ENCODE measurements at regions not wholly inside any gene's neighbourhood (a gene's known extent, or its start where the extent isn't known, plus 50 kb on each side); places are given as distances from the start of the nearest gene placed in this dataset.
"Not testable (repeated sequence)": the region's sequence is repeated elsewhere in the genome, so short reads cannot be mapped to it uniquely, and the experiment has no call there.

DNA sequence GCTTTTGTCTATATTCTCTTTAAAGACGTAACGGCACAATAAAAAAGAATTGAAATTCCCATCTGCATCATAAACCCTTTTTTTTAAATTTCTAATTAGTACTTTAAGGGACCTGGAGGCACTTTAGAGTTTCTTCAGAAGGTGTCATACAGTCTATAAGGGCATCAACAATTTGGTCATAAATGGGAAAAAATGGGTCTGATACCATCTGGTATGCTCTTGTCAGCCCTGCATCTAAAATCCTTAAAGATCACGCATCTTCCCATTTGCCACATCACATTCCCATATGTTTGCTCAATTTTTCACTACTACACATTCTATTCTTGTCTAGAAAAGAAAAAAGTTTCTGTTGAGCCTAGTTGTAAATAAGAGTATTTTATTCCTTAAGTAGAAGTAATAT, 53.8 kb downstream of the COX7C start:
- no peak for DNase-seq

DNA sequence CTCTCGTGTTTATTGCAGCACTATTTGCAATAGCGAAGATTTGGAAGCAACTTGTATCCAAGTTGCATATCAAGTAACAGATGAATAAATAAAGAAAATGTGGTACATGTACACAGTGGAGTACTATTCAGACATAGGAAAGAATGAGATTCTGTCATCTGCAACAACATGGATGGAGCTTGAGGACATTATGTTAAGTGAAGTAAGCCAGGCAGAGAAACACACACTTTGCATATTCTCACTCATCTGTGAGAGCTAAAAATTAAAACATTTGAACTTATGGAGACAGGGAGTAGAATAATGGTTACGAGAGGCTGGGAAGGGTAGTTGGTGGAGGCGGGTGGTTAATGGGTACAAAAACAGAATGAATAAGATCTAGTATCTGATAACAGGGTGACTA, 56.3 kb downstream of the COX7C start:
- DNase-seq, result no peak

DNA sequence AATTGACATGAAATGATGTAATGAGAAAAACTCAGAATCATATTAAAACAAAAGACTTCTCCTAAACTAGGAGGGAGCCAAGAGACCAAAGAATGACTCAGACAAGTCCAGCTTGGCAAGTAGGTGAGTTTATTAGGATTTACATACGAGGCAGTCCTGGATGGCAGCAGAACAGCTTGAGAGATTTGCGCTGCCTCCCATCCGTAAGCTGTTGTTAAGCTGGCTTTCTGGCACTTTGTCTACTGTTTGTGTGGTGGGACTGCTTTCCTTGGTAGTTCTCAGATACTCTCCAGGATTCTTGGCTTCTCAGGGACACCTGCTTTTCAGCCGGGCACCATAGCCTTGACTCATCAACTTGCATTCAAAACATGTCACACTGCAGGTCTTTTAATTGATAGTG, 57.6 kb downstream of the COX7C start:
- no peak for DNase-seq

DNA sequence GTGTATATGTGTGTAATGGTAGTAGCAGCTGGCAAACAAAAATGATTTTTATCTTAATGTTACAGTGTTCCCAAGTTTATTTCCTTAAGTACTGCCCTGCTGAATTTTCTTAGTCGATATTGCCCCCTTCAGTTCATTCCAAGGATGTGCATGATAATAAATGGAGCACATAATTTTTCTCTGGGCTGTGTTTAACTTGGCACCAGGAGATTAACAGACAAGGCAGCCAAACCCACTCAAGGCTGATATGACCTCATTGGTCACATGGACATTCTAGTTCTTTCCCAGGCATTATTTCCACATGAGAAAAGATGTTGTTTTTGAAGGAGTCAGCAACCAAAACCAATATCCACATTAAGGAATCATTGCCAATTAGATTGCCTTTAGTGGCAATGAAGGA, 61.8 kb downstream of the COX7C start:
- DNase-seq, result no peak

DNA sequence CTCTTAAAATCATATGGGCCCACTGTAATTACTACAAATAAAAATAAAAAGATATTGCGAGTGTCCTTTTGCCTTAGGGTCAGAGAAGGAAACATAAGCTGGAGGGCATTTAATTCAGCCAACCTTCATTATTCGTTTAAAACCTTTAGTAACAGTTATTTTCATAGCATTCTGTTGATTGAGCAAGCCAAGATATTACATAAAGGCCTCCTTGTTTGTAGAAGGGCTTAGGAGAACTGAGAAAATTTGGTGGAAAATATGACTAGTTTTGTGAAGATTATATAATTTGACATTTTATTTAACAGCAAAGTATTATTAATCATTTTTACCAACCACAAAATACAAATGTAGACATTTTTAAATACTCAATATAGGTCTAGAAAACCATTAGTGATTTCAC, 62.2 kb downstream of the COX7C start:
- no peak for DNase-seq

DNA sequence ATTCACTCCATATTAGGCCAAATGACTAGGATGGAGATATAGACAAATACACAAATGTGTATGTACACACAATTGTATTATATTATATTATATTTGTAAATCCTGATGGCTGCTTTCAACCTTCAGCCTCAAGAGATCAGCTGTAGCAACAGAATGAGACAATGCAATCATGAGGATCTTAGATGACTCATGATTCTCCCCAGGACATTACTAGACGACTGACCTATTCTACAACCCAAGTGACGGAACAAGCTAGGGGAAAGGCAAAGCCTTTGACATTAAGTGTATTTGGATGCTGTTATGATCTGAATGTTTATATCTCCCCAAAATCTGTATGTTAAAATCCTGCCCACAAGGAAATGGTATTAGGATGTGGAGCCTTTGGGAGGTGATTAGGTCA, 66.5 kb downstream of the COX7C start:
- DNase-seq, result no peak

DNA sequence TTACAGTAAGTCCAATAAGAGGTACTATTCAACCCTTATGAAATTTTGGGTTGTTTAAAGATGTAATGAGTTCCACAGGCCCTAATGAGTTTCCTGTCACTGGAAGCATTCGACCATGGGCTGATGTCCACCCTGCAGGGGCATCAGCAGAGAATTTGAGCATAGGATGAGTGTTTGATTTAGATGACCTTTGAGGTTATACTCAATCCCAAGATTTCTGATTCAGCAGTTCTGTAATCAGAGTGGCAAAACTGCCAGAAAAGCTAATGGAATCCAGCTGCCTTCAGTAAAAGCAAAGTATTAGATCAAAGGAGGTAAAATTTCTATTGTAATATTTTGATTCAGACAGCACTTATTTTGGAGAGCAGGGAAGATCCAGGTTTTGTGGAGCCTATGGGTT, 68.3 kb downstream of the COX7C start:
- no peak for DNase-seq

DNA sequence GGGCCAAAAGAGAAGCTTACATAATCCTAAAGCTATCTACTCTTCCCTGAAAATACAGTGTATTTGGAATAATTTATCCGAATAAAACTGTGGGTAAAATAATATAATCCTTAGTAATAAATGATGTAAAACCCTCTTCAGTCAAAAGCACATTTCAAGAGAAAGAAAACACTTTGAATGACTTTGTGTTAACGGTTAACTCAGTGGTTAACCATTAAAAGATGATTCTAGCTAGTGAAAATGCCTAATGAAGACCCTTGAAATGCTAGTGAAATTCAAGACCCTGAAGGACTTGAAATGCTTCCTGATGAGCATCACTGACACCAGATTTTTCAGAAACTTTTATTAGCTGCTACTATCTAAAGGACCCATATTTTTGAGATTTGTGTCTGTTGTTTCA, 70.7 kb downstream of the COX7C start:
- no peak for DNase-seq

DNA sequence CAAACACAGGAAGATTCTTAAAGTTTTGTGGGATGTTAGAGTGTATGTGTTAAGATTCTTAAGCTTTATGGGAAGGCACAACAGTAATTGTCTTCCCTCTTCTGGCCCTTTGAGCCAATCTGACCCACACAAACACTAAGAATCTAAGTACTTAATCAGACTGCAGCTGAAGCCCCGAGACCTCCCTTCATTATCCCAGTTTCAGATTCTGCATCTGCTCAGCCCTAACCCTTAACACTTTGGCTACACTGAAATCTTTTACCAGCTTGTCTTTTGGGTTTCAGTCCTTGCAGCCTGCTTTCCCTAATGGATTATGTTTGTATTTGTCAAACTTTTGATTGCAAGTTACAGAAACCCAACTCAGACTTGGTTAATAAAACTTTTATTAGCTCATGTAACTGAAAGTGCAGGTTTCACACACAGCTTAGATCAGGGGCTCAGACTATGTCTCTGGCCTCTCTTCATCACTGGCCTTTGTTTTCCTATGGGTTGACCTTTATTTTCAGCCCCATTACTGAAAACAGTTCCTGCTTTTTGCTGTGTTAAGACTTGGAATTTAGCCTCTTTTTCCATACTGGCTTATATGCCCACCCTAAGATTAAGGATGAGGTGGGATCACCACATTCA, 71.5 kb downstream of the COX7C start:
- no peak for DNase-seq

DNA sequence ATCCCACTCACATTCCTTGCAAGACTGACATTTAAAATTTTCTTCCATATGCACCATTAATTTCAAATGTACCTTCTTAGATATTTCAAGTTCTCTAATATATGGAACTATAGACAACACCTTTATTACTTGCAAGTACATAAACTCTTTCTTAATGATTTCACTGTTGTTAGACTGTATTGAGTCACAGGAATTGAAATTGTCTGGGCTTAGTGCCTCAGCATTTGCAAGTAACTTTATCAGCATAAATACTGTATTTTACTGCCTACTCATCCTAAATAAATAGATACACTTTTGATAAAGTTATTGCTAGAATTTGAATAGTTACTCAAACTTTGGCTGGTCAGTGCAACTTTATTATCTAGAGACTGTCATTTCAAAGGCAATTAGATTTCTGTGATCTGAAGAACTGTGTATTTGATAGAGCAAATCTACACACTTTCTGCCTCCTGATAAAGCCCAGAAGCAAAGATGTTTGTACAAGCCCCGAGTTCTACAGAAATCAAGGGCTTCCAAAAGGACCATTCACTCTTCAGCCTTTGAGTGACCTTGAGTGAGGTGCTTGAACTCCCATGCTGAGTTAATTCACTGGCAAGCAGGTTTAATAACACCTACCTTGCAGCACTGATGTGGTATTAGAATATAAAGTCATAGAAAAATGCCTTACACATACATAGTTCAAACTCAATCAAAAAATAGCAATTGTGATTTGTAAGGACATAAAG, 91.6 kb downstream of the COX7C start:
- no peak for DNase-seq

DNA sequence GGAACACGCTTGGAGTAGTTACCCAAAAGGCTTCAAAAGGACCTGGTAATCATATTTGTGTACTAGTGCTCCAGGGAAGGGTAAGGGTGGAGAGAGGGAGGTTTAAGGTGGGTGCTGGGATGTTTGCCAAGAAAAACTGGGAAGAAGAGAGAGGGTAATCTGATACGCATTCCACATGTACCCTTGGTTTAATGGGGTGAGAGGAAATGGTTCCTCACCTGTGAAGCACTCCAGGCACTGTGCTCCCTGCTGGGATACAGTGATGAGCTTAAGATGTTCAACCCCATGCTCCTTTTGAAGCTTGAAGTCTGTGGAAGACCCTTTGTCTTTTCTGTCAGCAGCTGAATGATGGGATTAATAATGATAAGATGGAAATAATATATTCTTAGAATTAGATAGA, 98.4 kb downstream of the COX7C start:
- no peak for DNase-seq

DNA sequence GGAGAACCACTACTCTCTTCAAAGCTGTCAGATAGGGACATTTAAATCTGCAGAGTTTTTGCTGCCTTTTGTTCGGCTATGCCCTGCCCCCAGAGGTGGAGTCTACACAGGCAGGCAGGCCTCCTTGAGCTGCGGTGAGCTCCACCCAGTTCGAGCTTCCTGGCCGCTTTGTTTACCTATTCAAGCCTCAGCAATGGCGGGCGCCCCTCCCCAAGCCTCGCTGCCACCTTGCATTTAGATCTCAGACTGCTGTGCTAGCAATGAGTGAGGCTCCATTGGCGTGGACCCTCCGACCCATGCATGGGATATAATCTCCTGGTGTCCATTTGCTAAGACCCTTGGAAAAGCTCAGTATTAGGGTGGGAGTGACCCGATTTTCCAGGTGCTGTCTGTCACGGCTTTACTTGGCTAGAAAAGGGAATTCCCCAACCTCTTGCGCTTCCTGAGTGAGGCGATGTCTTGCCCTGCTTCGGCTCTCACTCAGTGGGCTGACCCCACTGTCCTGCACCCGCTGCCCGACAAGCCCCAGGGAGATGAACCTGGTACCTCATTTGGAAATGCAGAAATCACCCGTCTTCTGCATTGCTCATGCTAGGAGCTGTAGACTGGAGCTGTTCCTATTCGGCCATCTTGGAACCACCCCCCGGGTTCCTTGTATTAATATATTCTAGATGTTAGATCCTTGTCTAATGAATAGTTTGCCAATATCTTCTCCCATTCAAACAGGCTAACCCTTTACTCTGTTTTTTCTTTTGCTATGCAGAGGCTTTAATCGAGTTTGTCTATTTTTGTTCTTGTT, 113.8 kb downstream of the COX7C start:
- DNase-seq, result not testable (repeated sequence)

DNA sequence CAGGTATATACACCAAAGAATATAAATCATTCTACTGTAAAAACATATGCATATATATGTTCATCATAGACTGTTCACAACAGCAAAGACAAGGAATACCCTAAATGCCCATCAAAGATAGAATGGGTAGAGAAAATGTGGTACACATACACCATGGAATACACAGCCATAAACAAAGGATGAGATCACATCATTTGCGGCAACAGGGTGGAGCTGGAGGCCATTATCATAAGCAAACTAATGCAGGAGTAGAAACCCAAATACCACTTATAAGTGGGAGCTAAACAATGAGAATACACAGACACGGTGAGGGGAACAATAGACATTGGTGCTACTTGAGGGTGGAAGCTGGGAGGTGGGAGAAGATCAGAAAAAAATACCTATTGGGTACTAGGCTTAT, 117.6 kb downstream of the COX7C start:
- no peak for DNase-seq

DNA sequence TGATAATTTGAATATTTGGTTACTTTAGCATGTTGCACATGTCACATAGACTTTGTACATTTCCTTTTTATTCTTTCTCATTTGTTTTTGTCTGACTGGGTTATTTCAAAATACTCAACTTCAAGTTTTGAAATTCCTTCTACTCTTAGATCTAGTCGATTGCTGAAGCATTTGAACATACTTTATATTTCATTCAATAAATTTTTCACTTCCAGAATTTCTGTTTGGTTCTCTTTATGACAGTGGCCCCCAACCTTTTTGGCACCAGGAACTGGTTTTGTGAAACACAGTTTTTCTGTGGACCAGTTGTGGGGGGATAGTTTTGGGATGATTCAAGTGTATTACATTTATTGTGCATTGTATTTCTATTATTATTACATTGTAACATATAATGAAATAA, 119.8 kb downstream of the COX7C start:
- DNase-seq, result no peak

DNA sequence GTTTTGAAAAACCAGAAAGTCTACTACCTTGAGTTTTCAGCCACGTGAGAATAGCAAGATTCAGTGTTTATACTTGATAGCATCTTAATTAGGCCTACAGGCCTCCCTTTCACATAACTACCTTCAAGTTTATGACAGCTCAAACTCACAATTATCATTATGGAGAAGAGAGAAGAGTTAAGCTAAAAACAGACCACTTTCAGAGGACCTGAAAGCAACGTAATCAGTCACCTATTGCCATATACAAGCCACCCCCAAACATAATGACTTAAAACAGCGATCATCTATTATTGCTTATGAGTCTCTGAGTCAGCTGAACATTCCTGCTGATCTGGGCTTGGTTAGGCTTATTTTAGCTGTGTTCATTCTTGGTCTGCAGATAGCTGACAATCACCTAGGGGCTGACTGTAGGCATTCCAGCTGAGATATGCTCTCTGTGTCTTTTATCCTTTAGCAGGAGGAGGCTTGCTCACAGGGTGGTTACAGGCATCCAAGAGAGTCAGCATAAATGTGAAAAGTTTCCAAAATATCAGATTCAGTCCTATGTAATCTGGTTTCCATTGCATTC, 130.9 kb downstream of the COX7C start:
- no peak for DNase-seq

DNA sequence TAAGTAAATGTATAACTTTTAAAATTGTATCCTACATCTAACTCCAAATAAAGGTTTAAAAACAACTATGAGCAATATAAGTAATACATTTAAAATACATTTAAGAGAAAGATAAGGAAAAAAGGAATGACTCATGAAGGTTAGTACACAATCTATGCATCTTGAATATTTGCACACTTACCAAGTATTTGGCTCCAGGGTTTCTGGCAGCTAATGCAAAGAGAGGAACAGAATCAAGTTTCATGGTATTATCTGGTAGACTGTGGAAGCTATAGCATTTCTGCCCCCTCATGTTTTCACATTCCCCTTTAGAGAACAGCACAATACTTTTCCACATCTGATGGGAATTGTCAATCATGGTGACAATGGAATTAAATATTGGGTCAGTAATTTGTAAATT, 132.1 kb downstream of the COX7C start:
- DNase-seq, result no peak

DNA sequence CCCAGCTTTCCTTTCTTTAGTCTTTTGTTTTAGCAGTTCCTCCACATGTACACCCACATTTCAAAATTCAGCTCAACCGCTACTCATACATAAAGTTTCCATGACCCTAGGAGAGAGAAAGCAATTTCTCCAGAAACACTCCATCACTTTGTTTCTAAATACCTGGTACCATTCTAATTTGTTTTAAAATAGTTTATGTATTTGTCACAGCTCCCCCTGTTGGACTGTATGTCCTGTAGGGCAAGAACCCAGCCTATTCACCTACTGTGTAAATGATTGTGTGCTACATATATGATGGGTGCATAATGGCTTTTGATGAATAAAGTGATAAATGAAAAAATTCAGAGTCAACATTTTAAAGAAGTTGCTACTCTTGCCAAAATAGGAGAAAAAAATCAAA, 139.1 kb downstream of the COX7C start:
- no peak for DNase-seq

DNA sequence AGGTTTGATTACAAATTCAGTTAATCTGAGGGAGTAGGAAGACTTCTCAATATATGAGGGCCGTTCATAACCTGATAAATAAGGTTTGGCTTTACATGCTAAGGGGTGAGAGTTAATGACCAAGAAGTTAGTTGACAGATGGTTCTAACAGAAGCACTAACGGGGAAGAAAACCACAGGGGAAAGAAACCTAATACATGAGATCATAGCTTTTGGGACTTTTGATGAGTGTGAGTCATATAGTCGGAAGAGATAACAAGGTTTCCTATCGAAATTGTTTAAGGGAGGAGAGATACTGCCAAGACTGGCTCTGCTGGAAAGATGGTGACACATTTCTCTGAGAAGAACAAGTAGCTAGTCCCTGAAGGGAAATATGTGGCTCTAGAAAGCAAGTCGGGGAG, 140.1 kb downstream of the COX7C start:
- DNase-seq, result no peak

DNA sequence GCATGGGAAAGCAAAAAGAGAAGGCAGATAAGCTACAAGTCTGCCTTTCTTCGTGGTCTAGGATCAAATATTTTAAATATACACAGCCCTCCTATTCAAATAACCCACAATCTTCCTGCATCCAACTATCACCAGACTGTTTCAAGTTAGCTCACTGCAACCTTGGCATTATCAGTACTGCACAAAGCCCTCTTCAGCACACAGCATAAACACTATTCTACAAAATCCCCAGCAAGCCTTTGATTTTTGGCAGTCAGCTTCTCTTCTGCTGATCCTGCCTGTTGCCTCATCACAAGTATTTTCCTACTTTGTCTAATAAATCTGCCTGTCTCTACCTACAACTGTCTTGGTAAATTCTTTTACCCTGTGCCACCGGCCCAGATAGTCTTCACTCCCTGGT, 142.9 kb downstream of the COX7C start:
- no peak for DNase-seq

DNA sequence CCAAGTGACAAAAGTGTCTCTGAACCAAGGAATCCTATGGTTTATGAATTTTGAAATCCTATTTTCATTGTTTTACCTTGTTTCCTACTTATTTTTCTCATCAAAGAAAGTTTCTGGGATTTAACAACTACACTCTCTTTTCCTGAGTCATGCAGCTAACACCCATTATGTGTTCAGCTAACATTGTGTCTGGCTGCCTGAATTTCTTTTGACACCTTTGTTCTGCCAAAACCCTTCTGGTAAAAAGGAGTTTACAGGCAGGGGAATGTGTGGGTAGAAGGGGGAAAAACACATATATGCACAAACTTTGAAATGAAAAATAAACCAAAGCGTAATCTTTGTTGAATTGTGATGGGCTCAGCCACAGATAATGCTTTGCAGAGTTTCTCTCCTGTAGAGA, 146.2 kb downstream of the COX7C start:
- no peak for DNase-seq

DNA sequence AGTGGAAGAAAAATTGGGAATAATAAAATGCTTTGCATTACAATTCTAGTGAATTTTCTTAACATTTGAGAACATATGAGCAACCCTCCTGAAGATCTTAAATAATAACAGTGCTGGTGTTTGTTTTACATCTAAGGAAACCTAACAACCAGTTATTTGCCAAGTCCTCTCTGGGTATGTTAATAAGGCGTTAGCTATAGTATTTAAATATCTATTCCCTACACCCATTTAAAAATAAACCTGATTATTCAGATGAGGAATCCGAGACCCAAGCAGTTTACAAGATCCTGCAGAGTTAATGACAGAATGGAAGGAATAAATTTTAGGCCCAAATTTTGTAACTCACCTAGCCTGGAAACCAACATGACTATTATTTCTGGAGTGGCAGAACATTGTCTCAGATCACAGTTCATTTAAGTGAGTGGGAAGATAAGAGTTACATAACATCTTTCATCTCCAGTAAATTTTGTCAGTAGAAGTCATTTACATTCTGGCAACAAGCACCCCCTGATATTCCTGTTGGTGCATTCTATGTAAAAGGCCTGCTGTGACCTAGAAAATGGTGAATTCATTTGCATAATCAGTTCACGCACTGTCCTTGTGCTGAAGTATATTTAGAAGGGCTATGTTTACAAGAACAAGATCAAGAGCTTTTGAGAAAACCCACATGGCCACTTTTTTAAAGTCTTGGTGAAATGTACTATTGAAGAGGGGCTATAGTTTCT, 148.2 kb downstream of the COX7C start:
- DNase-seq, result no peak

DNA sequence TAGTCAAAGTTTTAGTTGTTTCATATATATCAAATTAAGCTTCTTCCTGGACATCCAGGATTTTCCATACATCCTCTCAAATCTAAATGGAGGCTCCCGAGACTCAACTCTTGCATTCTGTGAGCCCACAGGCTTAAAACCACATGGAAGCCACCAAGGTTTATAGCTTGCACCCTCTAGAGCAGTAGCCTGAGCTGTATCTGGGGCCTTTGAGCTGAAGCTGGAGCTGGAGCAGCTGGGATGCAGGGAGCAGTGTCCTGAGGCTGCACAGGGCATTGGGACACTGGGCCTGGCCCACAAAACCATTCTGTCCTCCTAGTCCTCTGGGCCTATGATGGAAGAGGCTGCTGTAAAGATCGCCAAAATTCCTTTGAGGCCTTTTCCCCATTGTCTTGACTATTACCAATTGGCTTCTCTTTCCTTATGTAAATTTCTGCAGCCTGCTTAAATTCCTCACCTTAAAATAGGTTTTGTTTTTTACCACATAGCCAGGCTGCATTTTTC, 151.0 kb downstream of the COX7C start:
- no peak for DNase-seq

DNA sequence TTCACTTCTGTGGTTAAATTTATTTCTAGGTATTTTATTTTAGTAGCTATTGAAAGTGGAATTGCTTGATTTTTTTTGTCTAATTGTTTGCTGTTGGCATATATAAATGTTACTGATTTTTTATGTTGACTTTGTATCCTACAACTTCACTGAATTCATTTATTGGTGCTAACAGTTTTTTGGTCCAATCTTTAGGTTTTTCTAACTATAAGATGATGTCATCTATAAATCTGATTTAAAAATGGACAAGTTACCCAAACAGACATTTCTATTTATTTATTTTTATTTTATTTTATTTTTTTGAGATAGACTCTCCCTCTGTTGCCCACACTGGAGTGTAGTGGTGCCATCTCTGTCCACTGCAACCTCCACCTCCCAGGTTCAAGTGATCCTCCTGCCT, 162.3 kb downstream of the COX7C start:
- DNase-seq, result no peak
